Ascending aorta (tissue), 2 donors: ENCODE measurements at regions not wholly inside any gene's neighbourhood (a gene's known extent, or its start where the extent isn't known, plus 50 kb on each side); places are given as distances from the start of the nearest gene placed in this dataset.
A peak's percentile ranks its signal among the peaks of the same experiment; 100 is the strongest.

Source experiments
- DNase-seq, 2 donors: peaks; one replicate each; pipeline ENCODE4 v3.0.0-alpha.2; 2019; ENCODE audit warnings: low spot score in 2 of 2
- H3K27ac ChIP-seq, 2 donors: fragments of 200-600 bp; sonication (generic); one replicate each; pipeline ENCODE4 v1.5.1; 2016 to 2017; ENCODE audit warnings: mild to moderate bottlenecking in 1 of 2
- H3K27me3 ChIP-seq: fragments of 200-600 bp; sonication (generic); one replicate; pipeline ENCODE4 v1.5.1; 2017
- H3K36me3 ChIP-seq, 2 donors: fragments of 200-600 bp; sonication (generic); one replicate each; pipeline ENCODE4 v1.5.1; 2016
- H3K4me1 ChIP-seq, 2 donors: fragments of 200-600 bp; sonication (generic); one replicate each; pipeline ENCODE4 v1.5.1; 2016 to 2017; ENCODE audit warnings: mild to moderate bottlenecking in 1 of 2
- H3K4me3 ChIP-seq, 2 donors: fragments of 200-600 bp; sonication (generic); one replicate each; pipeline ENCODE4 v1.5.1; 2016 to 2017; ENCODE audit warnings: mild to moderate bottlenecking in 1 of 2
- H3K9me3 ChIP-seq, 2 donors: fragments of 200-600 bp; sonication (generic); one replicate each; pipeline ENCODE4 v1.5.1; 2016
- intact Hi-C: fragments of 100-400 bp; cut with DNase I; formaldehyde crosslinking; loops from one replicate; pipeline ENCODE4 v1.15.1; 2023
- TF ChIP-seq, protein P1 (sequence below), 3 experiments: fragments of 200-600 bp in 2 of 3; fragments of 450-650 bp in 1 of 3; sonication (generic) in 2 of 3; IDR thresholded peaks; one replicate each; pipeline ENCODE4 v1.5.1; 2016 to 2019; ENCODE audit warnings: antibody characterized with exemption in 3 of 3, mild to moderate bottlenecking in 1 of 3, moderate library complexity in 1 of 3

GRCh38 chr2:223439184-223439583, 163.0 kb downstream of the SCG2 start:
- H3K4me3 ChIP-seq: no peak overlapping the region
- H3K27ac ChIP-seq: no peak overlapping the region
- intact Hi-C loops: no loop called here
- H3K9me3 ChIP-seq: no peaks in the 10 kb centered on the region
- TF ChIP-seq, protein P1, sequence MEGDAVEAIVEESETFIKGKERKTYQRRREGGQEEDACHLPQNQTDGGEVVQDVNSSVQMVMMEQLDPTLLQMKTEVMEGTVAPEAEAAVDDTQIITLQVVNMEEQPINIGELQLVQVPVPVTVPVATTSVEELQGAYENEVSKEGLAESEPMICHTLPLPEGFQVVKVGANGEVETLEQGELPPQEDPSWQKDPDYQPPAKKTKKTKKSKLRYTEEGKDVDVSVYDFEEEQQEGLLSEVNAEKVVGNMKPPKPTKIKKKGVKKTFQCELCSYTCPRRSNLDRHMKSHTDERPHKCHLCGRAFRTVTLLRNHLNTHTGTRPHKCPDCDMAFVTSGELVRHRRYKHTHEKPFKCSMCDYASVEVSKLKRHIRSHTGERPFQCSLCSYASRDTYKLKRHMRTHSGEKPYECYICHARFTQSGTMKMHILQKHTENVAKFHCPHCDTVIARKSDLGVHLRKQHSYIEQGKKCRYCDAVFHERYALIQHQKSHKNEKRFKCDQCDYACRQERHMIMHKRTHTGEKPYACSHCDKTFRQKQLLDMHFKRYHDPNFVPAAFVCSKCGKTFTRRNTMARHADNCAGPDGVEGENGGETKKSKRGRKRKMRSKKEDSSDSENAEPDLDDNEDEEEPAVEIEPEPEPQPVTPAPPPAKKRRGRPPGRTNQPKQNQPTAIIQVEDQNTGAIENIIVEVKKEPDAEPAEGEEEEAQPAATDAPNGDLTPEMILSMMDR (IDR thresholded peaks at IDR 0.05): no peak
- DNase-seq: no peak
- H3K27me3 ChIP-seq: no peaks in the 10 kb centered on the region
- no peaks in the 10 kb centered on the region for H3K36me3 ChIP-seq
- peaks cover 0 to 11% of the 10 kb centered on the region in 2 donors for H3K4me1 ChIP-seq

DNA sequence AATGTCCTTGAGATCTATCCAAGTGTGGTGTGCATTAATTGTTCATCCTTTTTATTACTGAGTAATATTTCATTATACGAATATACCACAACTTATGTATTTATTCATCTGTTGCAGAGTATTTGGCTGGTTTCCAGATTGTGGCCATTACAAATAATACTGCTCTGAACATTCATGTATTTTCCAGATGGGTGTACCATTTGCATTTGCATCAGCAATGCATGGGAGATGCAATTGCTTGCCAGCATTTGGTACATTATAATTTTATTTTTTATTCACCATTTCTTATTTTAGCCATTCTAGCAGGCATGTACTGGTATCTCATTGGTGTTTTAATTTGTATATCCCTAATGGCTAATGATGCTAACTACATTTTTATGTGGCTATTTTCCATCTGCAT, 162.4 kb downstream of the SCG2 start:
- peaks cover 0 to 11% of the 10 kb centered on the region in 2 donors for H3K4me1 ChIP-seq
- intact Hi-C loops: no loop called here
- H3K9me3 ChIP-seq: no peaks in the 10 kb centered on the region
- DNase-seq: no peak
- TF ChIP-seq, protein P1 (IDR thresholded peaks at IDR 0.05): no peak
- H3K4me3 ChIP-seq: no peak overlapping the region
- H3K27me3 ChIP-seq: no peaks in the 10 kb centered on the region
- no peak overlapping the region for H3K27ac ChIP-seq
- no peaks in the 10 kb centered on the region for H3K36me3 ChIP-seq

DNA sequence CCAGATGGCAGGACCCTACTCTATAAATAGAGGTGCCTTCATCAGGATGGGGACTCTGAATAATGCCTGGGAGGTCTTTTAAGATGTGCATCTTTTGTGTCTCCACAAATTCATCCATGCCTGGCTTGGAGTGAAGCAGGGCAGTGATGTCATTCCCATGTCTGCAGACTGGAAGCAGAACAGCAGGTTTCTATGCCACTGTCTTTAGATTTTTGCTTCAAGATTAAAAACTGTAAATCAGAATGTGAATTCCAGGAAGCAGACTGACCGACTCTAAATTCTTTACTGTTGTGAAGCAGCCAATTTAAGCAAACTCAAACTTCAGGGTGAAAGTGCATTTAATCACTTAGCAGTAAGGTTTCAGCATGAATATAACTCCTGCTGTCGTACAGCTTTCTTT, 159.3 kb downstream of the SCG2 start:
- TF ChIP-seq, protein P1 (IDR thresholded peaks at IDR 0.05): no peak
- Histone ChIP-seq H3K27ac (peak overlapping the region; percentile 5 to 30), H3K36me3 (no peaks in the 10 kb centered on the region), H3K9me3 (no peaks in the 10 kb centered on the region), H3K27me3 (no peaks in the 10 kb centered on the region), H3K4me3 (no peak overlapping the region), H3K4me1 (peaks cover 0 to 11% of the 10 kb centered on the region in 2 donors)
- DNase-seq: no peak
- intact Hi-C loops: no loop called here

DNA sequence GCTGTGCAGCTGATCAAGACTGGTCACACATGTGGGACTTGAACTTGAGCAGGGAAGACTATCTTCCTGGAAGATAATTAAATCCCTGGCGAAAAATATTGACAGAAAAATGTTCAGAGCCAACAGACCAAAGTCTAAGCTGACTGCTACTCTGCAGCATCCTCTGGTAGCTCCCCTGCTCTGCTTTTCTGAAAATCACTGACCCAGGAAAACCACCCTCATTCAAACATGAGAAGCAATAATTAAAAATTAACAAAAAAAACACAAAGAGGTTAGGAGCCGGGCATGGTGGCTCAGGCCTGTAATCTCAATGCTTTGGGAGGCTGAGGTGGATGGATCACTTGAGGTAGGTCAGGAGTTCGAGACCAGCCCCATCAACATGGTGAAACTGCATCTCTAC, 151.9 kb downstream of the SCG2 start:
- Histone ChIP-seq H3K27ac (no peak overlapping the region), H3K27me3 (no peaks in the 10 kb centered on the region), H3K36me3 (no peaks in the 10 kb centered on the region), H3K9me3 (no peaks in the 10 kb centered on the region), H3K4me3 (no peak overlapping the region), H3K4me1 (no peaks in the 10 kb centered on the region)
- TF ChIP-seq, protein P1 (IDR thresholded peaks at IDR 0.05): no peak
- DNase-seq: no peak
- intact Hi-C loops: no loop called here

GRCh38 chr2:223457301-223457700, 144.9 kb downstream of the SCG2 start:
- DNase-seq: no peak
- H3K9me3 ChIP-seq: no peaks in the 10 kb centered on the region
- intact Hi-C loops: no loop called here
- H3K27me3 ChIP-seq: no peaks in the 10 kb centered on the region
- H3K4me1 ChIP-seq: no peaks in the 10 kb centered on the region
- no peaks in the 10 kb centered on the region for H3K36me3 ChIP-seq
- TF ChIP-seq, protein P1 (IDR thresholded peaks at IDR 0.05): no peak
- no peak overlapping the region for H3K4me3 ChIP-seq
- H3K27ac ChIP-seq: no peak overlapping the region

- Histone ChIP-seq H3K27me3 (no peaks in the 10 kb centered on the region), H3K4me1 (no peaks in the 10 kb centered on the region), H3K4me3 (no peak overlapping the region), H3K27ac (no peak overlapping the region), H3K36me3 (no peaks in the 10 kb centered on the region), H3K9me3 (no peaks in the 10 kb centered on the region)
- TF ChIP-seq, protein P1 (IDR thresholded peaks at IDR 0.05): peak; percentile 10 to 41 (median 34)
- intact Hi-C loops: no loop called here
- DNase-seq: no peak
Measured at GRCh38 chr2:223459328-223459939, 142.7 kb downstream of the SCG2 start.
